ENCODE measurements at regions not wholly inside any gene's neighbourhood (a gene's known extent, or its start where the extent isn't known, plus 50 kb on each side); places are given as distances from the start of the nearest gene placed in this dataset.

- TF ChIP-seq YY1 (IDR thresholded peaks at IDR 0.05; ENCODE audit: insufficient read depth, insufficient read length) (no peak), SUZ12 (IDR thresholded peaks at IDR 0.05; ENCODE audit: extremely low read depth, insufficient read depth, insufficient read length) (no peak), ZNF274 (IDR thresholded peaks at IDR 0.05; ENCODE audit: low read depth, low read length) (no peak)
Observed at GRCh38 chr1:30008998-30009657, 714.3 kb downstream of the MATN1 start.

Measured in NT2/D1 (cell line).